Caco-2 (cell line): ENCODE measurements at regions not wholly inside any gene's neighbourhood (a gene's known extent, or its start where the extent isn't known, plus 50 kb on each side); places are given as distances from the start of the nearest gene placed in this dataset.

Experiments used
- BruUV-seq: library from RNA; stranded (reverse); fragments of 400-500 nt; replicated peaks from 2 replicates; lab custom pipeline; 2021; lab: Mats Ljungman, UMichigan
- CTCF ChIA-PET: fragments of 300-600 bp; sonication (Branson Sonifier 250); formaldehyde crosslinking; loops from one replicate; lab custom pipeline; 2022; ENCODE audit warnings: antibody characterized with exemption; lab: Charles Lee
- POLR2A ChIA-PET: fragments of 300-600 bp; sonication (Branson Sonifier 250); formaldehyde crosslinking; loops from one replicate; lab custom pipeline; 2022; ENCODE audit warnings: antibody characterized with exemption; lab: Charles Lee
- DNase-seq, 2 experiments: peaks; one replicate each; pipeline versions ENCODE4 v3.0.0 to v3.0.0-alpha.2; 2020 to 2022
- H3K27me3 ChIP-seq: replicated peaks from 2 replicates; pipeline ENCODE4 v1.6.0; 2011; ENCODE audit warnings: low read length; ENCODE audit not compliant: control insufficient read depth, insufficient read depth
- H3K36me3 ChIP-seq: 2 replicates; pipeline ENCODE4 v1.5.1; 2011; ENCODE audit warnings: low read length; ENCODE audit not compliant: control insufficient read depth, insufficient read depth
- H3K4me1 ChIP-seq: fragments of 250-450 bp; sonication (Bioruptor Pico); 2 replicates; pipeline ENCODE4 v1.5.1; 2020; ENCODE audit warnings: mild to moderate bottlenecking
- H3K4me3 ChIP-seq: 2 replicates; pipeline ENCODE4 v1.5.1; 2011; ENCODE audit warnings: low read depth, mild to moderate bottlenecking, control low read depth, low read length
- H3K9me3 ChIP-seq: fragments of 250-450 bp; sonication (Bioruptor Pico); 2 replicates; pipeline ENCODE4 v1.5.1; 2020; ENCODE audit warnings: mild to moderate bottlenecking, moderate library complexity
- H3K27ac Mint-ChIP-seq: one replicate; pipeline ENCODE4 v1.8.0; 2022; ENCODE audit warnings: mixed read lengths; ENCODE audit not compliant: unreplicated experiment
- H3K27me3 Mint-ChIP-seq: one replicate; pipeline ENCODE4 v1.8.0; 2022; ENCODE audit warnings: mixed read lengths; ENCODE audit not compliant: insufficient read depth, unreplicated experiment
- H3K36me3 Mint-ChIP-seq: one replicate; pipeline ENCODE4 v1.8.0; 2022; ENCODE audit warnings: mild to moderate bottlenecking, mixed read lengths; ENCODE audit not compliant: insufficient read depth, unreplicated experiment
- H3K4me1 Mint-ChIP-seq: one replicate; pipeline ENCODE4 v1.8.0; 2022; ENCODE audit warnings: low read depth, mixed read lengths; ENCODE audit not compliant: unreplicated experiment
- H3K4me3 Mint-ChIP-seq: one replicate; pipeline ENCODE4 v1.8.0; 2022; ENCODE audit warnings: mild to moderate bottlenecking, moderate library complexity, mixed read lengths; ENCODE audit not compliant: unreplicated experiment
- H3K9me3 Mint-ChIP-seq: one replicate; pipeline ENCODE4 v1.8.0; 2022; ENCODE audit warnings: mixed read lengths; ENCODE audit not compliant: unreplicated experiment
- CTCF ChIP-seq, 2 experiments: fragments of 200-600 bp in 1 of 2; IDR thresholded peaks; 1 replicate in 1 of 2; 2 replicates in 1 of 2; pipeline versions ENCODE4 v1.5.1 to v1.8.0; 2011 to 2022; ENCODE audit warnings: antibody characterized with exemption in 1 of 2, control low read depth in 1 of 2, inconsistent platforms in 1 of 2, low read depth in 1 of 2, low read length in 1 of 2, mild to moderate bottlenecking in 1 of 2, moderate library complexity in 1 of 2; ENCODE audit not compliant: insufficient read depth in 1 of 2, severe bottlenecking in 1 of 2, unreplicated experiment in 1 of 2
- intact Hi-C: fragments of 100-400 bp; cut with micrococcal nuclease; formaldehyde crosslinking; loops from one replicate; pipeline ENCODE4 v1.10.0; 2022; ENCODE audit not compliant: unreplicated experiment

- H3K9me3 Mint-ChIP-seq, result no peaks in the 10 kb centered on the region
- Histone ChIP-seq H3K4me1 (peaks cover 4% of the 10 kb centered on the region), H3K36me3 (no peaks in the 10 kb centered on the region), H3K4me3 (no peak overlapping the region), H3K9me3 (0 out of 2 replicates have a peak, but pooled peaks cover under 1% of the 10 kb centered on the region), H3K27me3 (no peaks in the 10 kb centered on the region)
- H3K27me3 Mint-ChIP-seq, result no peaks in the 10 kb centered on the region
- no peaks in the 10 kb centered on the region for H3K36me3 Mint-ChIP-seq
- ChIA-PET CTCF (no interaction called here), POLR2A (no interaction called here)
- DNase-seq, result no peak
- peaks cover 21% of the 10 kb centered on the region for H3K4me1 Mint-ChIP-seq
- intact Hi-C loops, result no loop called here
- BruUV-seq, result no TSS peak
- no peak overlapping the region for H3K27ac Mint-ChIP-seq
- no peak overlapping the region for H3K4me3 Mint-ChIP-seq
- no peak for TF ChIP-seq CTCF (IDR thresholded peaks at IDR 0.05; ENCODE audit: insufficient read depth in 1 of 2, low read depth in 1 of 2, low read length in 1 of 2, severe bottlenecking in 1 of 2, unreplicated experiment in 1 of 2)
Observed at GRCh38 chr1:234914606-234915290, 213.9 kb downstream of the TOMM20 start.

- Mint-ChIP-seq H3K9me3 (no peaks in the 10 kb centered on the region), H3K27ac (no peak overlapping the region), H3K27me3 (no peaks in the 10 kb centered on the region), H3K36me3 (no peaks in the 10 kb centered on the region), H3K4me3 (no peak overlapping the region), H3K4me1 (peaks cover 23% of the 10 kb centered on the region)
- POLR2A ChIA-PET, result interaction anchor here (0.5 kb wide), 1 partner anchor 141 kb away, joined by 4 read pairs; no protein-coding TSS in a partner anchor
- Histone ChIP-seq H3K36me3 (no peaks in the 10 kb centered on the region), H3K4me3 (no peak overlapping the region), H3K27me3 (no peaks in the 10 kb centered on the region), H3K9me3 (no peaks in the 10 kb centered on the region), H3K4me1 (peaks cover 4% of the 10 kb centered on the region)
- intact Hi-C loops, result loop anchor here (1.0 kb wide), 1 partner anchor 170 kb away; no protein-coding TSS in a partner anchor
- TF ChIP-seq CTCF (IDR thresholded peaks at IDR 0.05; ENCODE audit: insufficient read depth in 1 of 2, low read depth in 1 of 2, low read length in 1 of 2, severe bottlenecking in 1 of 2, unreplicated experiment in 1 of 2), result no peak
- DNase-seq, result no peak
- no TSS peak for BruUV-seq
- CTCF ChIA-PET, result no interaction called here
Observed at GRCh38 chr1:234913771-234914170, 214.9 kb downstream of the TOMM20 start.

GRCh38 chr1:234913278-234913649 lies 215.4 kb downstream of the TOMM20 start:
- H3K4me3 Mint-ChIP-seq, result no peak overlapping the region
- Histone ChIP-seq H3K36me3 (no peaks in the 10 kb centered on the region), H3K27me3 (no peaks in the 10 kb centered on the region), H3K4me1 (peaks cover 4% of the 10 kb centered on the region), H3K9me3 (no peaks in the 10 kb centered on the region), H3K4me3 (no peak overlapping the region)
- BruUV-seq, result no TSS peak
- no peak for TF ChIP-seq CTCF (IDR thresholded peaks at IDR 0.05; ENCODE audit: insufficient read depth in 1 of 2, low read depth in 1 of 2, low read length in 1 of 2, severe bottlenecking in 1 of 2, unreplicated experiment in 1 of 2)
- no peak for DNase-seq
- ChIA-PET POLR2A (interaction anchor here (0.5 kb wide), 1 partner anchor 140 kb away, joined by 4 read pairs; no protein-coding TSS in a partner anchor), CTCF (no interaction called here)
- H3K27ac Mint-ChIP-seq, result no peak overlapping the region
- H3K36me3 Mint-ChIP-seq, result no peaks in the 10 kb centered on the region
- peaks cover 22% of the 10 kb centered on the region for H3K4me1 Mint-ChIP-seq
- no peaks in the 10 kb centered on the region for H3K9me3 Mint-ChIP-seq
- intact Hi-C loops, result loop anchor here (1.0 kb wide), 1 partner anchor 170 kb away; no protein-coding TSS in a partner anchor
- H3K27me3 Mint-ChIP-seq, result no peaks in the 10 kb centered on the region
